ENCODE measurements at regions not wholly inside any gene's neighbourhood (a gene's known extent, or its start where the extent isn't known, plus 50 kb on each side); places are given as distances from the start of the nearest gene placed in this dataset.
"Not testable (repeated sequence)": the region's sequence is repeated elsewhere in the genome, so short reads cannot be mapped to it uniquely, and the experiment has no call there.

GRCh38 chr1:149228672-149229585, 125.6 kb upstream of the NBPF9 start:
- TF ChIP-seq POLR2A, POU2F2, SPI1, POLR2AphosphoS5, TAF1 (IDR thresholded peaks at IDR 0.05; ENCODE audit: low read depth, low read length): not testable (repeated sequence)
